NT2/D1 (cell line): ENCODE measurements at regions not wholly inside any gene's neighbourhood (a gene's known extent, or its start where the extent isn't known, plus 50 kb on each side); places are given as distances from the start of the nearest gene placed in this dataset.

Source experiments
- DNase-seq: peaks from one replicate; pipeline ENCODE4 v3.0.0-alpha.2; 2011; ENCODE audit warnings: low read depth, low spot score
- H3K27me3 ChIP-seq: 2 replicates; pipeline ENCODE4 v1.6.0; 2011; ENCODE audit warnings: mild to moderate bottlenecking; ENCODE audit not compliant: insufficient read length, insufficient read depth
- H3K36me3 ChIP-seq: 2 replicates; pipeline ENCODE4 v1.6.1; 2011; ENCODE audit warnings: mild to moderate bottlenecking, low read length, mixed read lengths; ENCODE audit not compliant: insufficient read depth, insufficient read length
- H3K4me1 ChIP-seq: 2 replicates; pipeline ENCODE4 v1.5.1; 2011; ENCODE audit not compliant: insufficient read depth, insufficient read length
- H3K4me3 ChIP-seq: 2 replicates; pipeline ENCODE4 v1.5.1; 2011; ENCODE audit warnings: low read depth; ENCODE audit not compliant: insufficient read length
- H3K9ac ChIP-seq: 2 replicates; pipeline ENCODE4 v1.6.0; 2011; ENCODE audit warnings: low read depth; ENCODE audit not compliant: insufficient read length
- H3K9me3 ChIP-seq: 2 replicates; pipeline ENCODE4 v1.5.1; 2011; ENCODE audit warnings: mild to moderate bottlenecking, low read length; ENCODE audit not compliant: insufficient read depth
- SUZ12 ChIP-seq: IDR thresholded peaks from 2 replicates; pipeline ENCODE4 v1.6.1; 2011; ENCODE audit not compliant: insufficient read length, insufficient read depth; ENCODE audit errors: extremely low read depth
- YY1 ChIP-seq: IDR thresholded peaks from 2 replicates; pipeline ENCODE4 v1.6.1; 2011; ENCODE audit not compliant: insufficient read length, insufficient read depth
- ZNF274 ChIP-seq: IDR thresholded peaks from 2 replicates; pipeline ENCODE4 v1.6.1; 2011; ENCODE audit warnings: mild to moderate bottlenecking, low read depth, low read length

DNA sequence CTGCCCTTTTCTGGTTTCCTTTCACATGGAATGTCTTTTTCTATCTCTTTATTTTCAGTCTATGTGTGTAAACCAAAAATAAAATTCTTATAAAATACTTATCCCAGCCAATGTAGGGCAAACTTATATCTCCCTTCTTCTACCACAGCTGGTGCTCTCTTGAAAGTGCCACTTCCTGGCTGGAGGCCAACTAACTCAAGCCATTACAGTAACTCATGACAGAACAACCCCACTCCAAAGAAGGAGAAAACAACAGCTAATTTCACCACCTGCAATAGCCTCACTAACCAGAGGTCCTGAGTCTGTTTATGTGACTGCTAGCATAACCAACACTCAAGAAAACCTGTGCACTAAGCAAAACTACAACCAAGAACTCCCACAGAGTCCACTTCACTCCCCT, 74.9 kb upstream of the DBX1 start:
- TF ChIP-seq SUZ12 (no peak), ZNF274 (no peak), YY1 (no peak)
- Histone ChIP-seq H3K36me3 (no peaks in the 10 kb centered on the region), H3K4me1 (no peaks in the 10 kb centered on the region), H3K27me3 (no peaks in the 10 kb centered on the region), H3K9me3 (peaks cover 10% of the 10 kb centered on the region), H3K9ac (no peak overlapping the region), H3K4me3 (no peak overlapping the region)
- DNase-seq = no peak

DNA sequence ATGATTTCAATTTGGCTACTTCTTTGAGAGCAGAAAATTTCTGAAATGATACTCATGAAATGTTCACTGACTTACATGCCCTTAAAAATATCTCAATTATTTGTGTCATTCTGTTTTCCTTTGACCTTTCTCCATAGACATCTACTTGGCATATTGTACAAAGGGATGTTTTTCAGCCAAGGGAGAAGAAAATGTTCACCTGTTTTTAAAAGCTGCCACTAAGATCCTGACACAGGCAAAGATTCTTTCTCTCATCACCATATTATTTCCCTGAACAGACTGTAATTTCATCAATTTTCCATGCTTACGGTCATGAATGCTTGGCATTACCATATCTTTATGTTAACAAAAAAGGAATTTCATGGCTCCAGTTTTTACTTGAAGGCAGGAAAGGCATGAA, 67.4 kb upstream of the DBX1 start:
- Histone ChIP-seq H3K4me1 (no peaks in the 10 kb centered on the region), H3K4me3 (no peak overlapping the region), H3K36me3 (no peaks in the 10 kb centered on the region), H3K27me3 (no peaks in the 10 kb centered on the region), H3K9ac (no peak overlapping the region), H3K9me3 (peaks cover 21% of the 10 kb centered on the region)
- TF ChIP-seq ZNF274 (no peak), YY1 (no peak), SUZ12 (no peak)
- no peak for DNase-seq

GRCh38 chr11:20226933-20227332, 66.7 kb upstream of the DBX1 start:
- no peak overlapping the region for H3K4me3 ChIP-seq
- H3K9ac ChIP-seq = no peak overlapping the region
- TF ChIP-seq SUZ12 = no peak
- TF ChIP-seq YY1 = no peak
- no peak for TF ChIP-seq ZNF274
- peaks cover 21% of the 10 kb centered on the region for H3K9me3 ChIP-seq
- H3K36me3 ChIP-seq = no peaks in the 10 kb centered on the region
- DNase-seq = no peak
- H3K27me3 ChIP-seq = no peaks in the 10 kb centered on the region
- H3K4me1 ChIP-seq = no peaks in the 10 kb centered on the region

GRCh38 chr11:20221566-20221965, 61.3 kb upstream of the DBX1 start:
- Histone ChIP-seq H3K4me1 (no peaks in the 10 kb centered on the region), H3K36me3 (no peaks in the 10 kb centered on the region), H3K9ac (no peak overlapping the region), H3K4me3 (no peak overlapping the region), H3K27me3 (no peaks in the 10 kb centered on the region), H3K9me3 (no peaks in the 10 kb centered on the region)
- DNase-seq = no peak
- TF ChIP-seq YY1 = no peak

DNA sequence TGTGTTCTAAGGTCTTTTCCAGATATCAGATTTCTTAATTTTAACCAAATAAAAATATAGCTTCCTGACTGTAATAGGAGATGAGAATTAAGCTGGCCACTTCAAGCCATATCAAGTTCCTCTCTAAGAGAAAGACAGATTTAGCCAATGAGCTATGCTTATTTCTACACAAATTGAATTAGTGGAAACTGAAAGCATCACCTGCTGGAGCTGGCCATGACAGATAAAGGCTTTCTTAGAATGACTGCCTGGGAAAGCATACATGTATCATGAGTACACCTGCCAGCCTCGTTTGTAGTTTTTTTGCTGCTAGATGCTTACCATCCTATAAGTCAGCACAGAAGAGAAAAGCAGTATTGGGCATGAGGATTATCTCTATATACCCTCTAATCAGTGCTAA, 53.5 kb upstream of the DBX1 start:
- Histone ChIP-seq H3K9me3 (no peaks in the 10 kb centered on the region), H3K36me3 (no peaks in the 10 kb centered on the region), H3K27me3 (no peaks in the 10 kb centered on the region), H3K4me3 (no peak overlapping the region), H3K9ac (no peak overlapping the region), H3K4me1 (peaks cover 2% of the 10 kb centered on the region)
- TF ChIP-seq YY1 (no peak), SUZ12 (no peak), ZNF274 (no peak)
- no peak for DNase-seq

GRCh38 chr11:20211691-20212090, 51.4 kb upstream of the DBX1 start:
- peaks cover 20% of the 10 kb centered on the region for H3K27me3 ChIP-seq
- H3K36me3 ChIP-seq = no peaks in the 10 kb centered on the region
- H3K9ac ChIP-seq = no peak overlapping the region
- H3K9me3 ChIP-seq = no peaks in the 10 kb centered on the region
- TF ChIP-seq SUZ12 (no peak), YY1 (no peak), ZNF274 (no peak)
- H3K4me1 ChIP-seq = peaks cover 2% of the 10 kb centered on the region
- no peak for DNase-seq
- H3K4me3 ChIP-seq = no peak overlapping the region
